GM10266 (cell line): ENCODE measurements at regions not wholly inside any gene's neighbourhood (a gene's known extent, or its start where the extent isn't known, plus 50 kb on each side); places are given as distances from the start of the nearest gene placed in this dataset.

Source experiments
- DNase-seq: peaks from one replicate; pipeline ENCODE4 v3.0.0; 2012; ENCODE audit errors: extremely low spot score
- TF ChIP-seq, protein P1 (sequence below): IDR thresholded peaks from 2 replicates; pipeline ENCODE4 v1.5.1; 2012; ENCODE audit warnings: mild to moderate bottlenecking, low read depth; ENCODE audit not compliant: control insufficient read depth, insufficient read depth; ENCODE audit errors: missing control alignments

- no peak for DNase-seq
- TF ChIP-seq, protein P1, sequence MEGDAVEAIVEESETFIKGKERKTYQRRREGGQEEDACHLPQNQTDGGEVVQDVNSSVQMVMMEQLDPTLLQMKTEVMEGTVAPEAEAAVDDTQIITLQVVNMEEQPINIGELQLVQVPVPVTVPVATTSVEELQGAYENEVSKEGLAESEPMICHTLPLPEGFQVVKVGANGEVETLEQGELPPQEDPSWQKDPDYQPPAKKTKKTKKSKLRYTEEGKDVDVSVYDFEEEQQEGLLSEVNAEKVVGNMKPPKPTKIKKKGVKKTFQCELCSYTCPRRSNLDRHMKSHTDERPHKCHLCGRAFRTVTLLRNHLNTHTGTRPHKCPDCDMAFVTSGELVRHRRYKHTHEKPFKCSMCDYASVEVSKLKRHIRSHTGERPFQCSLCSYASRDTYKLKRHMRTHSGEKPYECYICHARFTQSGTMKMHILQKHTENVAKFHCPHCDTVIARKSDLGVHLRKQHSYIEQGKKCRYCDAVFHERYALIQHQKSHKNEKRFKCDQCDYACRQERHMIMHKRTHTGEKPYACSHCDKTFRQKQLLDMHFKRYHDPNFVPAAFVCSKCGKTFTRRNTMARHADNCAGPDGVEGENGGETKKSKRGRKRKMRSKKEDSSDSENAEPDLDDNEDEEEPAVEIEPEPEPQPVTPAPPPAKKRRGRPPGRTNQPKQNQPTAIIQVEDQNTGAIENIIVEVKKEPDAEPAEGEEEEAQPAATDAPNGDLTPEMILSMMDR = no peak
Observed at GRCh38 chr9:20083390-20083789, 294.6 kb upstream of the SLC24A2 start.

- TF ChIP-seq, protein P1 = no peak
- DNase-seq = no peak
Observed at GRCh38 chr9:20082831-20083230, 294.0 kb upstream of the SLC24A2 start.

DNA sequence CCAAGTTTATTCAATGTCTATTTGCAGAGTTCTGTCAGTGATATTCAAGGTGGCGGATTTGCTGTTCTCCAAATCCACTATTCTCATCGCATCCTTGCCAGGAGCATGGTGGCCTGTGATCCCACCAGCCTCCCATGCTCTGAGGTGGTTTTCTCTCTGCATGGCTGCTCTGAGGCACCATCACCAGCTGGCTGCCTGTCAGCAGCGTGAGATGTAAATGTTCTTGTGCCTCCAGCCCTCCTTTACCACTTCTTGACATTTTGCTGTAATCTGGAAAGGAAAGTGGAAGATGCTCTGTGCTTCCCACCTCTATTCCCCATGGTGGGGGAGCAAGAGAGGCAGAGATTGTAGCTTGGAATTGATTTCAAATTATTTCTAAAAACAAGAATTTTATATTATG lies 293.6 kb upstream of the SLC24A2 start:
- TF ChIP-seq, protein P1 = no peak
- no peak for DNase-seq

- DNase-seq = no peak
- TF ChIP-seq, protein P1 = no peak
Observed at GRCh38 chr9:20078246-20078645, 289.4 kb upstream of the SLC24A2 start.

GRCh38 chr9:20074291-20074690 lies 285.5 kb upstream of the SLC24A2 start:
- no peak for DNase-seq
- TF ChIP-seq, protein P1 = no peak

DNA sequence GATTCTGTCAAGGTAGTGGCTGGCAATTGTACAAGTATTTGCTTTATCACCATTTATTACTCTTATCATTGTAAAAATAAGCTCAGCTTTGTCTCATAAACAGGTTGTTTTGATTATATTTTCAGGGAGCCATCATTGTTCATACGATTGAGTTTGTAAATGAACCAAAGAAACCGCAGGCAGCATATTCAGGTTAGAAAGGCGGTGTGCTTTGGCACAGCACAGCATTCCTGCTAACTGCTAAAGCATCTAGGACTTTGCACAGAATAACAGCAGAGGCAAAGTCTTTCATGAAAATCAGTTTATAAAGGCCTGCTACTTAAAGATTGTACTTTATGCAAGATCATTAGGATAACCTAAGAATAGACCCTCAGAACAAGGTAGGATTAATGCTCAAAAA lies 281.5 kb upstream of the SLC24A2 start:
- DNase-seq = no peak
- TF ChIP-seq, protein P1 = no peak

- DNase-seq = no peak
- TF ChIP-seq, protein P1 = no peak
Observed at GRCh38 chr9:20065796-20066700, 277.2 kb upstream of the SLC24A2 start.
